HG03469 (cell line): ENCODE measurements at regions not wholly inside any gene's neighbourhood (a gene's known extent, or its start where the extent isn't known, plus 50 kb on each side); places are given as distances from the start of the nearest gene placed in this dataset.
A peak's percentile ranks its signal among the peaks of the same experiment; 100 is the strongest.
"Not testable (repeated sequence)": the region's sequence is repeated elsewhere in the genome, so short reads cannot be mapped to it uniquely, and the experiment has no call there.

Experiments
- ATAC-seq: cut with Tn5 transposase; IDR thresholded peaks from one replicate; pipeline ENCODE4 v1.9.1; 2021; ENCODE audit warnings: mild to moderate bottlenecking, moderate library complexity, moderate number of reproducible peaks; ENCODE audit not compliant: unreplicated experiment

- not testable (repeated sequence) for ATAC-seq
Measured at GRCh38 chr2:156254637-156255067, 77.9 kb downstream of the NR4A2 start.

GRCh38 chr2:156253765-156254164 is 78.8 kb downstream of the NR4A2 start:
- no peak for ATAC-seq

- ATAC-seq, result no peak
Measured at GRCh38 chr2:156242874-156243273, 89.6 kb downstream of the NR4A2 start.

GRCh38 chr2:156237558-156237957 is 95.0 kb downstream of the NR4A2 start:
- ATAC-seq, result no peak

GRCh38 chr2:156229724-156230362 is 102.7 kb downstream of the NR4A2 start:
- ATAC-seq, result no peak

GRCh38 chr2:156223328-156223727 is 109.2 kb downstream of the NR4A2 start:
- not testable (repeated sequence) for ATAC-seq

GRCh38 chr2:156221703-156222102 is 110.8 kb downstream of the NR4A2 start:
- ATAC-seq, result no peak

GRCh38 chr2:156219491-156220100 is 112.9 kb downstream of the NR4A2 start:
- ATAC-seq, result no peak

GRCh38 chr2:156215656-156216055 is 116.9 kb downstream of the NR4A2 start:
- ATAC-seq, result no peak

- no peak for ATAC-seq
Measured at GRCh38 chr2:156211318-156211717, 121.2 kb downstream of the NR4A2 start.

GRCh38 chr2:156206355-156206754 is 126.2 kb downstream of the NR4A2 start:
- ATAC-seq, result no peak

- ATAC-seq, result no peak
Measured at GRCh38 chr2:156199588-156199987, 132.9 kb downstream of the NR4A2 start.

- no peak for ATAC-seq
Measured at GRCh38 chr2:156196031-156196430, 136.5 kb downstream of the NR4A2 start.

GRCh38 chr2:156192468-156192867 is 140.1 kb downstream of the NR4A2 start:
- peak; percentile 87 for ATAC-seq

GRCh38 chr2:156191527-156191926 is 141.0 kb downstream of the NR4A2 start:
- ATAC-seq, result no peak

- no peak for ATAC-seq
Measured at GRCh38 chr2:156190517-156190916, 142.0 kb downstream of the NR4A2 start.

- no peak for ATAC-seq
Measured at GRCh38 chr2:156189584-156189983, 142.9 kb downstream of the NR4A2 start.

GRCh38 chr2:156189143-156189542 is 143.4 kb downstream of the NR4A2 start:
- no peak for ATAC-seq

- no peak for ATAC-seq
Measured at GRCh38 chr2:156182132-156182531, 150.4 kb downstream of the NR4A2 start.

GRCh38 chr2:156181208-156181607 is 151.3 kb downstream of the NR4A2 start:
- ATAC-seq, result no peak

- ATAC-seq, result no peak
Measured at GRCh38 chr2:156177654-156178053, 154.9 kb downstream of the NR4A2 start.

GRCh38 chr2:156175946-156176345 is 156.6 kb downstream of the NR4A2 start:
- no peak for ATAC-seq

GRCh38 chr2:156170929-156171328 is 161.6 kb downstream of the NR4A2 start:
- ATAC-seq, result no peak
